HG02623 (cell line): ENCODE measurements at regions not wholly inside any gene's neighbourhood (a gene's known extent, or its start where the extent isn't known, plus 50 kb on each side); places are given as distances from the start of the nearest gene placed in this dataset.

Source experiments
- ATAC-seq: cut with Tn5 transposase; IDR thresholded peaks from one replicate; pipeline ENCODE4 v1.9.1; 2021; ENCODE audit warnings: moderate library complexity; ENCODE audit not compliant: unreplicated experiment

GRCh38 chr17:15048933-15049794 lies 216.0 kb downstream of the PMP22 start:
- ATAC-seq = no peak

- no peak for ATAC-seq
Observed at GRCh38 chr17:15048381-15048780, 216.7 kb downstream of the PMP22 start.

GRCh38 chr17:15042311-15042710 lies 222.8 kb downstream of the PMP22 start:
- no peak for ATAC-seq

GRCh38 chr17:15039366-15039765 lies 225.8 kb downstream of the PMP22 start:
- no peak for ATAC-seq

GRCh38 chr17:15038656-15039055 lies 226.5 kb downstream of the PMP22 start:
- ATAC-seq = no peak

- ATAC-seq = no peak
Observed at GRCh38 chr17:15036238-15036637, 228.9 kb downstream of the PMP22 start.

GRCh38 chr17:15031975-15032374 lies 233.2 kb downstream of the PMP22 start:
- no peak for ATAC-seq

GRCh38 chr17:15029469-15029868 lies 235.7 kb downstream of the PMP22 start:
- no peak for ATAC-seq

- no peak for ATAC-seq
Observed at GRCh38 chr17:15027853-15028252, 237.3 kb downstream of the PMP22 start.

GRCh38 chr17:15026088-15026487 lies 239.0 kb downstream of the PMP22 start:
- no peak for ATAC-seq

GRCh38 chr17:15023589-15024336 lies 241.4 kb downstream of the PMP22 start:
- ATAC-seq = no peak

- ATAC-seq = no peak
Observed at GRCh38 chr17:15019158-15019557, 246.0 kb downstream of the PMP22 start.

GRCh38 chr17:15012351-15012980 lies 252.7 kb downstream of the PMP22 start:
- ATAC-seq = no peak

GRCh38 chr17:15009087-15009486 lies 256.0 kb downstream of the PMP22 start:
- ATAC-seq = no peak

- no peak for ATAC-seq
Observed at GRCh38 chr17:15007147-15007553, 258.0 kb downstream of the PMP22 start.

- no peak for ATAC-seq
Observed at GRCh38 chr17:15006421-15007128, 258.6 kb downstream of the PMP22 start.

- ATAC-seq = no peak
Observed at GRCh38 chr17:15000661-15001060, 264.5 kb downstream of the PMP22 start.

GRCh38 chr17:14997290-14997689 lies 267.8 kb downstream of the PMP22 start:
- no peak for ATAC-seq

- ATAC-seq = no peak
Observed at GRCh38 chr17:14986127-14986526, 279.0 kb downstream of the PMP22 start.

GRCh38 chr17:14972844-14973243 lies 292.3 kb downstream of the PMP22 start:
- no peak for ATAC-seq

- ATAC-seq = no peak
Observed at GRCh38 chr17:14971054-14971453, 294.1 kb downstream of the PMP22 start.
